ENCODE measurements at regions not wholly inside any gene's neighbourhood (a gene's known extent, or its start where the extent isn't known, plus 50 kb on each side); places are given as distances from the start of the nearest gene placed in this dataset.
A peak's percentile ranks its signal among the peaks of the same experiment; 100 is the strongest.
"Not testable (repeated sequence)": the region's sequence is repeated elsewhere in the genome, so short reads cannot be mapped to it uniquely, and the experiment has no call there.

DNA sequence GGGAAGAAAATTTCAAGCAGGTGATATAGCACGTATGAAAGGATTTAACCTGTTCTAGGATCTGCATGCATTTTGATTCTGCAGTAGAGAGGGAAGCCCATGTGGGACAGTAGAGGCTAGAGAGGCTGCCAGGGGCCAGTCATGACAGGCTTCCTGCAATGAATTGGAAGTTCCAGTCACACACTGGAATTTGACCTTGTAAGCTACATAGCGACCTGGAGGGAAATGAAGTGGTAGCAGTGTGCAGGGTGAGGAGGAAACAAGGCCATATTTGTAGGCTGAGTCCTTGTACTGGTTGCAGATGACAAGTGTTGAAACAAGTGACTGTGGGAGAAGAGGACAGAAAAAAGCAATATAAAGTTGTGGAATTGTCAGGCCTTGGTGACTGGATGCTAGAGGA lies 58.6 kb upstream of the OLIG3 start:
- H3K9me3 Mint-ChIP-seq = no peaks in the 10 kb centered on the region
- no peaks in the 10 kb centered on the region for H3K36me3 Mint-ChIP-seq
- TF ChIP-seq, protein P1, sequence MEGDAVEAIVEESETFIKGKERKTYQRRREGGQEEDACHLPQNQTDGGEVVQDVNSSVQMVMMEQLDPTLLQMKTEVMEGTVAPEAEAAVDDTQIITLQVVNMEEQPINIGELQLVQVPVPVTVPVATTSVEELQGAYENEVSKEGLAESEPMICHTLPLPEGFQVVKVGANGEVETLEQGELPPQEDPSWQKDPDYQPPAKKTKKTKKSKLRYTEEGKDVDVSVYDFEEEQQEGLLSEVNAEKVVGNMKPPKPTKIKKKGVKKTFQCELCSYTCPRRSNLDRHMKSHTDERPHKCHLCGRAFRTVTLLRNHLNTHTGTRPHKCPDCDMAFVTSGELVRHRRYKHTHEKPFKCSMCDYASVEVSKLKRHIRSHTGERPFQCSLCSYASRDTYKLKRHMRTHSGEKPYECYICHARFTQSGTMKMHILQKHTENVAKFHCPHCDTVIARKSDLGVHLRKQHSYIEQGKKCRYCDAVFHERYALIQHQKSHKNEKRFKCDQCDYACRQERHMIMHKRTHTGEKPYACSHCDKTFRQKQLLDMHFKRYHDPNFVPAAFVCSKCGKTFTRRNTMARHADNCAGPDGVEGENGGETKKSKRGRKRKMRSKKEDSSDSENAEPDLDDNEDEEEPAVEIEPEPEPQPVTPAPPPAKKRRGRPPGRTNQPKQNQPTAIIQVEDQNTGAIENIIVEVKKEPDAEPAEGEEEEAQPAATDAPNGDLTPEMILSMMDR (conservative IDR thresholded peaks at IDR 0.05) = no peak
- no peak overlapping the region for H3K27ac Mint-ChIP-seq
- no peak for DNase-seq (ENCODE audit: extremely low spot score, unreplicated experiment)
- peaks cover 4% of the 10 kb centered on the region for H3K27me3 Mint-ChIP-seq
- no peaks in the 10 kb centered on the region for H3K4me1 Mint-ChIP-seq (ENCODE audit: unreplicated experiment)
- H3K4me3 Mint-ChIP-seq = no peak overlapping the region

DNA sequence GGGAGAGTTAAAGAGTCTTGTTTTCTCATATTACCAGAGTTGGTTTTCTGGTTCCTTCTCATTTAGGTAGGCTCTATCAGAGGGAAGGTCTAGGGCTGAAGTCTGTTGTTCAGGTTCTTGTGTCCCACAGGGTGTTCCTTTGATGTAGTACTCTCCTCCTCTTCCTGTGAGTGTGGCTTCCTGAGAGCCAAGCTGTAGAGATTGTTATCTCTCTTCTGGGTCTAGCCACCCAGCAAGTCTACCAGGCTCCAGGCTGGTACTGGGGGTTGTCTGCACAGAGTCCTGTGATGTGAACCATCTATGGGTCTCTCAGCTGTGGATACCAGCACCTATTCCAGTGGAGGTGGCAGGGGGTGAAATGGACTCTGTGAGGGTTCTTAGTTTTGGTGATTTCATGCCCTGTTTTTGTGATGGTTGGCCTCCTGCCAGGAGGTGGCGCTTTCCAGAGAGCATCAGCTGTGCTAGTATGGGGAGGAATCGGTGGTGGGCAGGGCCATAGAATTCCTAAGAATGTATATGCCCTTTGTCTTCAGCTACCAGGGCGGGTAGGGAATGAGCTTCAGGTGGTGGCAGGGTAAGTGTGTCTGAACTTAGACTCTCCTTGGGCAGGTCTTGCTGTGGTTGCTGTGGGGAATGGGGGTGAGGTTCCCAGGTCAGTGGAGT lies 65.5 kb upstream of the OLIG3 start:
- H3K27ac Mint-ChIP-seq; H3K27me3 Mint-ChIP-seq; DNase-seq (ENCODE audit: extremely low spot score, unreplicated experiment); H3K9me3 Mint-ChIP-seq; H3K36me3 Mint-ChIP-seq; H3K4me3 Mint-ChIP-seq; H3K4me1 Mint-ChIP-seq (ENCODE audit: unreplicated experiment): not testable (repeated sequence)

DNA sequence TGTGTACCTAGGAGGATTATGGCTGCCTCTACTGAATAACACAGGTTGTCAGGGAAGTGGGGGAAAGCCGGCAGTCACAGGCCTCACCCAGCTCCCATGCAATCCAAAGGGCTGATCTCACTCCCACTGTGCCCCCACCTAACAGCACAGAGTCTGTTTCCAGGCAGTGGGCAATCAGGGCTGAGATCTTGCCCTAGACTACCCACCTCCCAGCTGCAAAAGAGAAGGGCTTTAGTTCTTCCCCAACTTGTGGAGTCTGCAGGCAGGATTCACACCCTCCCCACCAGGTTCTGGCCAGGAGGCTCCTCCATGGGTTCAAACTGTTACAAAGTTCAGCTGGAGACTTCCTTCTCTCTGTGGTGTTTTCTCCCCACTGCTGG lies 66.0 kb upstream of the OLIG3 start:
- Mint-ChIP-seq H3K4me1 (ENCODE audit: unreplicated experiment) (no peaks in the 10 kb centered on the region), H3K36me3 (no peaks in the 10 kb centered on the region), H3K9me3 (peaks cover 7% of the 10 kb centered on the region), H3K4me3 (no peak overlapping the region), H3K27ac (no peak overlapping the region), H3K27me3 (no peaks in the 10 kb centered on the region)
- TF ChIP-seq, protein P1 (conservative IDR thresholded peaks at IDR 0.05) = no peak
- DNase-seq (ENCODE audit: extremely low spot score, unreplicated experiment) = no peak

DNA sequence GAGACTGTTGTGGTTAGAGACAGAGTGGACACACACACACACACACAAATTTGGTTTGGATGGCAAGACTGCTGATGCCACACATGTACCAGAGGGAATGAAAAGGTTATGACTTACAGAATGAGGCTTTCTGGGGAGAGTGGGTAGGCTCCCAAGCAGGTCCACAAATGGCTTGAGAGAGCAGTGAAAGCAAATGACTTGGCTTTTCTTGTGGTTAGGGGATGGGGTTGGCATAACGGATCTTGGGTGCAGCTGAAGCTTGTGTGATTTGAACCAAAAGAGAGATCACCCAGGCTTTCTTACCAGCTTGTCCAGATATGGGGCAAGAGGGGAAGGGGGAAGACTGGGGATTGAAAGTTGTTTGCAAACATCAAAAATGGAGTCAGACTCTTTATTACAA lies 73.9 kb upstream of the OLIG3 start:
- no peak for DNase-seq (ENCODE audit: extremely low spot score, unreplicated experiment)
- Mint-ChIP-seq H3K4me3 (no peak overlapping the region), H3K27ac (no peak overlapping the region), H3K27me3 (peaks cover 18% of the 10 kb centered on the region), H3K36me3 (no peaks in the 10 kb centered on the region), H3K9me3 (no peaks in the 10 kb centered on the region), H3K4me1 (ENCODE audit: unreplicated experiment) (peaks cover 7% of the 10 kb centered on the region)
- TF ChIP-seq, protein P1 (conservative IDR thresholded peaks at IDR 0.05) = no peak

DNA sequence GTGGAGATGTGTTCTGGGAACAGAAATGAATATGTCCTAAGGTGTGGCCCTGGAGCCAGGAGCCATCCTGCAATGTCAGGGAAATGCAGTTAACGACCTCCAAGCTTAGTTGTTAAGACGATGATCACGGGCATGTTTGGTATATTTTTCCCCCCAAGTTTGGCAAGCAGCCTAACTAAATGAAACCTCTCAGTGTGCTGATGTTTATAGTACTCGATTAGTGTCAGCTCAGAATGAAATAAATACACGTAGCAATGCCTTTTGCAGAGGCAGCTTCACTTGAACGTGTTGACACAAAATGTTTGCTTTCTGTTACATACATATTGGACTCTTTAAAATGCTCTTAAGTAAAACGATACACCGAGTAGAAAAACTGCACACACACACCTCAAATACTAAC lies 76.2 kb upstream of the OLIG3 start:
- Mint-ChIP-seq H3K9me3 (no peaks in the 10 kb centered on the region), H3K36me3 (no peaks in the 10 kb centered on the region), H3K27me3 (peaks cover 31% of the 10 kb centered on the region), H3K4me3 (no peak overlapping the region), H3K4me1 (ENCODE audit: unreplicated experiment) (peaks cover 7% of the 10 kb centered on the region), H3K27ac (no peak overlapping the region)
- no peak for DNase-seq (ENCODE audit: extremely low spot score, unreplicated experiment)
- TF ChIP-seq, protein P1 (conservative IDR thresholded peaks at IDR 0.05) = no peak

DNA sequence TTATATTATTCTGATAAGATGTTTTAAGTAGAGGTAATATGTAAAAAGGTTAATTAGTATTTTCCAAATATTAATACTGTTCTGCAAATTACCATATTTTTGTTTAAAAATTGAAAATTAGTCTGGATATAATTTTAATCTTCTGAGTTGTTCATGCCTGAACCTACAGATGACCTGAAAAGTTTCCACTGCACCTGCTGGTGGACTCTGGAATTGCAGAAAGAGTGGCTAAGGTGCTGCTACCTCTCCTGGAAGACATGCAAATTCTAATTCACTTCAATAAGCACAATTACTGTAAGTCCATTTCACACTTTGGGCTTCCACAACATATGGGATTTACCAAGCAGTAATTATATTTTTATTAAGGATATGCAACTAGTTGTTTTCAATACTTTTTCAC lies 77.7 kb upstream of the OLIG3 start:
- Mint-ChIP-seq H3K4me1 (ENCODE audit: unreplicated experiment) (peaks cover 7% of the 10 kb centered on the region), H3K4me3 (no peak overlapping the region), H3K27ac (no peak overlapping the region), H3K9me3 (no peaks in the 10 kb centered on the region), H3K27me3 (peaks cover 31% of the 10 kb centered on the region), H3K36me3 (no peaks in the 10 kb centered on the region)
- DNase-seq (ENCODE audit: extremely low spot score, unreplicated experiment) = no peak
- TF ChIP-seq, protein P1 (conservative IDR thresholded peaks at IDR 0.05) = peak; percentile 75

All from type B pancreatic cell (in vitro differentiated cells).